H1 (cell line): ENCODE measurements at regions not wholly inside any gene's neighbourhood (a gene's known extent, or its start where the extent isn't known, plus 50 kb on each side); places are given as distances from the start of the nearest gene placed in this dataset.

Source experiments
- CTCF ChIA-PET: fragments of 300-600 bp; sonication (Branson Sonifier 250); formaldehyde crosslinking; loops from one replicate; lab custom pipeline; 2021; ENCODE audit not compliant: partially characterized antibody; lab: Charles Lee
- POLR2A ChIA-PET: fragments of 300-600 bp; sonication (Branson Sonifier 250); formaldehyde crosslinking; loops from one replicate; lab custom pipeline; 2021; ENCODE audit warnings: inconsistent platforms; ENCODE audit not compliant: partially characterized antibody; lab: Charles Lee
- DNase-seq, 2 experiments: peaks; one replicate each; pipeline versions ENCODE4 v3.0.0 to v3.0.0-alpha.2; 2010 to 2022; ENCODE audit warnings: low spot score in 2 of 2, low read depth in 1 of 2, mixed read lengths in 1 of 2
- FAIRE-seq: peaks from 2 replicates; lab custom pipeline; 2011; peaks lifted over from hg19 to GRCh38; lab: Jason Lieb, UNC
- H2AFZ ChIP-seq: 2 replicates; pipeline ENCODE4 v1.8.1; 2012; ENCODE audit warnings: low read length, inconsistent platforms
- H2AK5ac ChIP-seq: 2 replicates; pipeline ENCODE4 v1.6.1; 2013; ENCODE audit warnings: low read depth, low read length
- H2BK120ac ChIP-seq: replicated peaks from 2 replicates; pipeline ENCODE3; 2013; ENCODE audit warnings: low read depth, low read length, inconsistent platforms
- H2BK12ac ChIP-seq: 2 replicates; pipeline ENCODE4 v1.6.1; 2013; ENCODE audit warnings: low read depth, low read length
- H2BK15ac ChIP-seq: 2 replicates; pipeline ENCODE4 v1.6.1; 2013; ENCODE audit warnings: low read length
- H2BK20ac ChIP-seq: 2 replicates; pipeline ENCODE4 v1.6.1; 2013; ENCODE audit warnings: low read length
- H2BK5ac ChIP-seq: 2 replicates; pipeline ENCODE4 v1.6.1; 2013; ENCODE audit warnings: low read depth, low read length
- H3K14ac ChIP-seq: 2 replicates; pipeline ENCODE4 v1.6.1; 2013; ENCODE audit warnings: inconsistent platforms; ENCODE audit not compliant: insufficient read length
- H3K18ac ChIP-seq: 2 replicates; pipeline ENCODE4 v1.6.1; 2013; ENCODE audit warnings: low read length; ENCODE audit errors: extremely low read depth
- H3K23ac ChIP-seq: 2 replicates; pipeline ENCODE4 v1.6.1; 2013; ENCODE audit warnings: inconsistent platforms; ENCODE audit not compliant: insufficient read length
- H3K23me2 ChIP-seq: 2 replicates; pipeline ENCODE4 v1.6.1; 2013; ENCODE audit warnings: low read depth, low read length
- H3K27ac ChIP-seq: 2 replicates; pipeline ENCODE4 v1.6.1; 2011; ENCODE audit warnings: low read depth, low read length, inconsistent platforms
- H3K27me3 ChIP-seq, 4 experiments: replicated peaks in 1 of 4; 1 replicate in 1 of 4; 2 replicates in 3 of 4; pipeline versions ENCODE4 v1.6.1 to v1.8.1; 2011 to 2013; ENCODE audit warnings: low read length in 3 of 4, mild to moderate bottlenecking in 3 of 4, inconsistent platforms in 2 of 4, mixed read lengths in 2 of 4, moderate library complexity in 1 of 4; ENCODE audit not compliant: control insufficient read depth in 3 of 4, insufficient read depth in 3 of 4; ENCODE audit errors: extremely low read depth in 1 of 4
- H3K36me3 ChIP-seq, 4 experiments: 2 replicates each; pipeline versions ENCODE4 v1.6.1 to v1.8.1; 2011 to 2013; ENCODE audit warnings: mild to moderate bottlenecking in 4 of 4, low read length in 3 of 4, moderate library complexity in 2 of 4, control low read depth in 1 of 4, inconsistent platforms in 1 of 4; ENCODE audit not compliant: insufficient read depth in 4 of 4, control insufficient read depth in 2 of 4
- H3K4ac ChIP-seq: replicated peaks from 2 replicates; pipeline ENCODE3; 2013; ENCODE audit warnings: low read length, low read depth, mixed read lengths, inconsistent platforms; ENCODE audit not compliant: insufficient read length
- H3K4me1 ChIP-seq, 4 experiments: replicated peaks in 1 of 4; 1 replicate in 1 of 4; 2 replicates in 3 of 4; pipeline versions ENCODE4 v1.6.1 to v1.8.1; 2011 to 2013; ENCODE audit warnings: low read length in 3 of 4, inconsistent platforms in 2 of 4, mixed read lengths in 1 of 4; ENCODE audit not compliant: insufficient read depth in 4 of 4, control insufficient read depth in 3 of 4
- H3K4me2 ChIP-seq, 2 experiments: 2 replicates each; pipeline versions ENCODE4 v1.6.1 to v1.8.1; 2011 to 2013; ENCODE audit warnings: low read depth in 2 of 2, low read length in 2 of 2, control low read depth in 1 of 2, inconsistent platforms in 1 of 2, mild to moderate bottlenecking in 1 of 2; ENCODE audit not compliant: insufficient read depth in 1 of 2
- H3K4me3 ChIP-seq, 4 experiments: fragments of 200-600, 300-600 bp in 1 of 4; sonication (generic), shearing (Covaris generic), sonication (Bioruptor Twin) in 1 of 4; 2 replicates each; pipeline versions ENCODE4 v1.5.1 to v1.8.1; 2011 to 2016; ENCODE audit warnings: low read length in 4 of 4, low read depth in 3 of 4, control low read depth in 2 of 4, inconsistent platforms in 2 of 4, mild to moderate bottlenecking in 2 of 4, mixed read lengths in 1 of 4, moderate library complexity in 1 of 4; ENCODE audit not compliant: insufficient read depth in 2 of 4; ENCODE audit errors: extremely low read depth in 1 of 4
- H3K56ac ChIP-seq: replicated peaks from 2 replicates; pipeline ENCODE3; 2013; ENCODE audit warnings: low read depth, mild to moderate bottlenecking, mixed read lengths, low read length, inconsistent platforms; ENCODE audit not compliant: insufficient read length
- H3K79me1 ChIP-seq: 2 replicates; pipeline ENCODE4 v1.6.1; 2013; ENCODE audit warnings: low read depth, low read length, control low read depth
- H3K79me2 ChIP-seq, 2 experiments: 2 replicates each; pipeline versions ENCODE4 v1.6.1 to v1.8.1; 2012 to 2013; ENCODE audit warnings: low read length in 2 of 2, mild to moderate bottlenecking in 2 of 2, inconsistent platforms in 1 of 2; ENCODE audit not compliant: insufficient read depth in 2 of 2, control insufficient read depth in 1 of 2
- H3K9ac ChIP-seq, 4 experiments: replicated peaks in 1 of 4; 1 replicate in 1 of 4; 2 replicates in 3 of 4; pipeline versions ENCODE4 v1.6.1 to v1.8.1; 2011 to 2013; ENCODE audit warnings: low read depth in 3 of 4, low read length in 3 of 4, control low read depth in 2 of 4, mild to moderate bottlenecking in 2 of 4, moderate library complexity in 2 of 4, inconsistent platforms in 1 of 4; ENCODE audit errors: extremely low read depth in 1 of 4
- H3K9me3 ChIP-seq, 2 experiments: 2 replicates each; pipeline versions ENCODE4 v1.6.1 to v1.8.1; 2012 to 2013; ENCODE audit warnings: mild to moderate bottlenecking in 2 of 2, moderate library complexity in 2 of 2, control low read depth in 1 of 2, inconsistent platforms in 1 of 2, low read depth in 1 of 2, low read length in 1 of 2, mixed read lengths in 1 of 2; ENCODE audit not compliant: insufficient read depth in 2 of 2
- H4K20me1 ChIP-seq, 2 experiments: replicated peaks in 1 of 2; 2 replicates each; pipeline versions ENCODE3 to v1.8.1; 2011 to 2013; ENCODE audit warnings: inconsistent platforms in 2 of 2, low read length in 2 of 2, mild to moderate bottlenecking in 1 of 2; ENCODE audit not compliant: insufficient read depth in 2 of 2, control insufficient read depth in 1 of 2
- H4K5ac ChIP-seq: 2 replicates; pipeline ENCODE4 v1.6.1; 2013; ENCODE audit warnings: low read length, low read depth, mixed read lengths, inconsistent platforms; ENCODE audit not compliant: insufficient read length
- H4K8ac ChIP-seq: 2 replicates; pipeline ENCODE4 v1.8.0; 2013; ENCODE audit warnings: mild to moderate bottlenecking, moderate library complexity, low read length, inconsistent platforms; ENCODE audit not compliant: insufficient read depth; ENCODE audit errors: extremely low read depth
- H4K91ac ChIP-seq: replicated peaks from 2 replicates; pipeline ENCODE3; 2013; ENCODE audit warnings: low read length, mixed read lengths, inconsistent platforms; ENCODE audit not compliant: insufficient read length
- BRCA1 ChIP-seq: IDR thresholded peaks from 2 replicates; pipeline ENCODE4 v1.6.1; 2012; ENCODE audit warnings: low read depth, low read length, improper control_type of control experiment
- CHD1 ChIP-seq: IDR thresholded peaks from 2 replicates; pipeline ENCODE4 v1.6.1; 2012; ENCODE audit warnings: low read depth, low read length, improper control_type of control experiment
- CREB1 ChIP-seq: IDR thresholded peaks from 2 replicates; pipeline ENCODE4 v1.6.1; 2012; ENCODE audit warnings: inconsistent platforms
- JUND ChIP-seq: IDR thresholded peaks from 2 replicates; pipeline ENCODE4 v1.6.1; 2011; ENCODE audit warnings: mild to moderate bottlenecking, improper control_type of control experiment, low read length
- KDM4A ChIP-seq: IDR thresholded peaks from one replicate; pipeline ENCODE4 v1.7.1; 2012; ENCODE audit warnings: low read depth, mild to moderate bottlenecking, moderate library complexity, low read length, inconsistent platforms; ENCODE audit not compliant: severe bottlenecking
- RAD21 ChIP-seq, 2 experiments: IDR thresholded peaks in 1 of 2; conservative IDR thresholded peaks in 1 of 2; 2 replicates each; pipeline ENCODE4 v1.6.1; 2011; ENCODE audit warnings: low read depth in 2 of 2, low read length in 2 of 2, improper control_type of control experiment in 1 of 2, inconsistent platforms in 1 of 2, mild to moderate bottlenecking in 1 of 2, moderate library complexity in 1 of 2
- RXRA ChIP-seq: IDR thresholded peaks from 2 replicates; pipeline ENCODE4 v1.6.1; 2011; ENCODE audit warnings: low read depth, mild to moderate bottlenecking, low read length, moderate library complexity; ENCODE audit not compliant: insufficient read depth
- SRF ChIP-seq: IDR thresholded peaks from 2 replicates; pipeline ENCODE4 v1.6.1; 2011; ENCODE audit warnings: mild to moderate bottlenecking, low read depth, low read length, moderate library complexity
- SUZ12 ChIP-seq: fragments of 200-600 bp; sonication (generic); IDR thresholded peaks from 2 replicates; pipeline ENCODE4 v1.6.1; 2012; ENCODE audit warnings: mild to moderate bottlenecking, inconsistent platforms, low read length, moderate library complexity, mixed read lengths
- TEAD4 ChIP-seq: IDR thresholded peaks from 2 replicates; pipeline ENCODE4 v1.6.1; 2012; ENCODE audit warnings: low read depth, low read length, inconsistent platforms, mixed read lengths
- YY1 ChIP-seq: IDR thresholded peaks from 2 replicates; pipeline ENCODE4 v1.6.1; 2011; ENCODE audit warnings: low read depth, mild to moderate bottlenecking, low read length
- WGBS, 2 experiments: shearing (Covaris generic) in 1 of 2; methylation state at CpG; one replicate each; pipeline versions ENCODE4 v1.1.6 to v1.1.7; 2013 to 2015; ENCODE audit warnings: low lambda C conversion rate in 2 of 2, mixed read lengths in 2 of 2, inconsistent platforms in 1 of 2, low coverage in 1 of 2, missing lambda C conversion rate in 1 of 2; ENCODE audit not compliant: insufficient replicate concordance in 2 of 2, insufficient coverage in 1 of 2, insufficient read length in 1 of 2; ENCODE audit errors: extremely low coverage in 1 of 2, missing lambda C conversion rate in 1 of 2; 5-methylcytosine and 5-hydroxymethylcytosine counted together
- TF ChIP-seq, protein P1 (sequence below): IDR thresholded peaks from 2 replicates; pipeline ENCODE4 v1.6.1; 2012; ENCODE audit warnings: inconsistent platforms
- TF ChIP-seq, protein P2 (sequence below): IDR thresholded peaks from 2 replicates; pipeline ENCODE4 v1.6.1; 2012; ENCODE audit warnings: low read length, inconsistent platforms

DNA sequence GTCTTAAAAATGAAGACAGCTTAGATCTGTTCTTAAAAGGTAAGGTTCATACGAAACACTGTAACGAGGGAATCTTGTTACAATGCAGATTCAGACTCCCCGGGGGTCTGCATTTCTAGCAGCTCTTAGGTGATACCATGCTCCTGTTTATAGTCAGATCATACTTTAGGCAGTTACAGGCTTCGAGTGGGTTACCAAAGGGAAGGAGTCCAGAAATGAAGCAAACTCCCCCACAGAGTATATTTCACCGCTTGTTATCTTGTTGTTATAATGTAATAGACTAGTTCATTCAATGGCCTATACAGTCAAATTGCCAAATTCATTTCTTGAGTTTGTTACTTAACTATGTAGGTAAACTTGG is 601.1 kb downstream of the USP25 start:
- no peaks in the 10 kb centered on the region for H3K36me3 ChIP-seq
- H3K27me3 ChIP-seq: peaks cover 0 to 1% (median 0%) of the 10 kb centered on the region in 4 experiments; a peak in 1 of 7 replicates
- H3K9ac ChIP-seq: no peak overlapping the region
- DNase-seq: no peak
- H3K18ac ChIP-seq: no peak overlapping the region
- H3K4me2 ChIP-seq: no peak overlapping the region
- no peaks in the 10 kb centered on the region for H3K23me2 ChIP-seq
- no peak overlapping the region for H3K14ac ChIP-seq
- H3K56ac ChIP-seq: no peak overlapping the region
- H2BK12ac ChIP-seq: no peak overlapping the region
- H3K4me3 ChIP-seq: no peak overlapping the region
- H3K79me1 ChIP-seq: no peaks in the 10 kb centered on the region
- no peaks in the 10 kb centered on the region for H3K9me3 ChIP-seq
- POLR2A ChIA-PET: no interaction called here
- H2BK5ac ChIP-seq: no peak overlapping the region
- FAIRE-seq: no peak
- no peak overlapping the region for H2AK5ac ChIP-seq
- H4K8ac ChIP-seq: no peak overlapping the region
- no peak overlapping the region for H2AFZ ChIP-seq
- H2BK20ac ChIP-seq: no peak overlapping the region
- no peaks in the 10 kb centered on the region for H3K79me2 ChIP-seq
- H2BK120ac ChIP-seq: no peak overlapping the region
- H3K4me1 ChIP-seq: peaks cover 0 to 2% (median 0%) of the 10 kb centered on the region in 4 experiments; a peak in 2 of 7 replicates
- CTCF ChIA-PET: interaction anchor here (1.0 to 2.1 kb wide), 9 partner anchors 9 to 355 kb away, joined by 3 to 6 read pairs (median 4); no protein-coding TSS in a partner anchor
- no peak overlapping the region for H4K91ac ChIP-seq
- H3K23ac ChIP-seq: no peak overlapping the region
- no peak overlapping the region for H4K5ac ChIP-seq
- no peak overlapping the region for H3K4ac ChIP-seq
- no peak overlapping the region for H2BK15ac ChIP-seq
- no peaks in the 10 kb centered on the region for H4K20me1 ChIP-seq
- no peak overlapping the region for H3K27ac ChIP-seq
- WGBS, 2 experiments: 66% methylated on average over 5 of the region's 5 CpGs; no CpG with 5 or more reads in 1 of the 2 experiments
- TF ChIP-seq, protein P1, sequence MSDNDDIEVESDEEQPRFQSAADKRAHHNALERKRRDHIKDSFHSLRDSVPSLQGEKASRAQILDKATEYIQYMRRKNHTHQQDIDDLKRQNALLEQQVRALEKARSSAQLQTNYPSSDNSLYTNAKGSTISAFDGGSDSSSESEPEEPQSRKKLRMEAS: no peak
- TF ChIP-seq SRF: no peak
- no peak for TF ChIP-seq CHD1
- TF ChIP-seq BRCA1: no peak
- TF ChIP-seq KDM4A: no peak
- TF ChIP-seq RAD21 (IDR thresholded peaks at IDR 0.05 in 1 of 2, conservative IDR thresholded peaks at IDR 0.05 in 1 of 2; ENCODE audit: low read depth in 2 of 2, low read length in 2 of 2): no peak
- TF ChIP-seq CREB1: no peak
- no peak for TF ChIP-seq RXRA
- no peak for TF ChIP-seq JUND
- TF ChIP-seq, protein P2, sequence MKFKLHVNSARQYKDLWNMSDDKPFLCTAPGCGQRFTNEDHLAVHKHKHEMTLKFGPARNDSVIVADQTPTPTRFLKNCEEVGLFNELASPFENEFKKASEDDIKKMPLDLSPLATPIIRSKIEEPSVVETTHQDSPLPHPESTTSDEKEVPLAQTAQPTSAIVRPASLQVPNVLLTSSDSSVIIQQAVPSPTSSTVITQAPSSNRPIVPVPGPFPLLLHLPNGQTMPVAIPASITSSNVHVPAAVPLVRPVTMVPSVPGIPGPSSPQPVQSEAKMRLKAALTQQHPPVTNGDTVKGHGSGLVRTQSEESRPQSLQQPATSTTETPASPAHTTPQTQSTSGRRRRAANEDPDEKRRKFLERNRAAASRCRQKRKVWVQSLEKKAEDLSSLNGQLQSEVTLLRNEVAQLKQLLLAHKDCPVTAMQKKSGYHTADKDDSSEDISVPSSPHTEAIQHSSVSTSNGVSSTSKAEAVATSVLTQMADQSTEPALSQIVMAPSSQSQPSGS: no peak
- no peak for TF ChIP-seq TEAD4
- no peak for TF ChIP-seq SUZ12
- TF ChIP-seq YY1: no peak
